ENCODE measurements at regions not wholly inside any gene's neighbourhood (a gene's known extent, or its start where the extent isn't known, plus 50 kb on each side); places are given as distances from the start of the nearest gene placed in this dataset.

GRCh38 chr2:133666621-133667020 lies 98.4 kb upstream of the NCKAP5 start:
- Histone ChIP-seq H3K4me1 (replicated peaks in 1 of 2; ENCODE audit: control insufficient read depth in 2 of 2, insufficient read depth in 2 of 2, low read length in 2 of 2) (no peaks in the 10 kb centered on the region), H3K27ac (ENCODE audit: extremely low read depth, low read depth, low read length) (no peak overlapping the region), H3K79me2 (ENCODE audit: control insufficient read depth, insufficient read depth, low read length) (no peaks in the 10 kb centered on the region), H3K9me1 (ENCODE audit: control insufficient read depth, insufficient read depth, low read length) (no peaks in the 10 kb centered on the region), H3K4me2 (ENCODE audit: insufficient read depth, low read length) (no peak overlapping the region), H2AFZ (ENCODE audit: low read depth, low read length) (no peak overlapping the region), H4K20me1 (replicated peaks; ENCODE audit: control insufficient read depth, insufficient read depth, low read length) (no peaks in the 10 kb centered on the region), H3K9me3 (replicated peaks; ENCODE audit: control insufficient read depth, insufficient read depth, low read depth, low read length) (no peaks in the 10 kb centered on the region), H3K36me3 (ENCODE audit: control insufficient read depth, insufficient read depth, low read length) (no peaks in the 10 kb centered on the region), H3K9ac (ENCODE audit: insufficient read depth in 1 of 2, low read depth in 2 of 2, low read length in 2 of 2) (no peak overlapping the region), H3K27me3 (ENCODE audit: control insufficient read depth in 2 of 2, insufficient read depth in 2 of 2, low read length in 2 of 2) (no peaks in the 10 kb centered on the region), H3K4me3 (no peak overlapping the region)
- ATAC-seq: no peak
- FAIRE-seq: no peak
- BruUV-seq (replicated peaks): no TSS peak
- 0% methylated on average over 1 of the region's 1 CpG for WGBS (ENCODE audit: insufficient coverage, low coverage, missing lambda C conversion rate)
- POLR2A ChIA-PET: no interaction called here
- CTCF ChIA-PET (ENCODE audit: low intra/inter-chr PET ratio): no interaction called here
- DNase-seq (ENCODE audit: extremely low read depth in 1 of 4, low spot score in 3 of 4): no peak
- intact Hi-C loops (cut with micrococcal nuclease) (no loop called here), in situ Hi-C loops (cut with MboI) (no loop called here)
- TF ChIP-seq, protein P1, sequence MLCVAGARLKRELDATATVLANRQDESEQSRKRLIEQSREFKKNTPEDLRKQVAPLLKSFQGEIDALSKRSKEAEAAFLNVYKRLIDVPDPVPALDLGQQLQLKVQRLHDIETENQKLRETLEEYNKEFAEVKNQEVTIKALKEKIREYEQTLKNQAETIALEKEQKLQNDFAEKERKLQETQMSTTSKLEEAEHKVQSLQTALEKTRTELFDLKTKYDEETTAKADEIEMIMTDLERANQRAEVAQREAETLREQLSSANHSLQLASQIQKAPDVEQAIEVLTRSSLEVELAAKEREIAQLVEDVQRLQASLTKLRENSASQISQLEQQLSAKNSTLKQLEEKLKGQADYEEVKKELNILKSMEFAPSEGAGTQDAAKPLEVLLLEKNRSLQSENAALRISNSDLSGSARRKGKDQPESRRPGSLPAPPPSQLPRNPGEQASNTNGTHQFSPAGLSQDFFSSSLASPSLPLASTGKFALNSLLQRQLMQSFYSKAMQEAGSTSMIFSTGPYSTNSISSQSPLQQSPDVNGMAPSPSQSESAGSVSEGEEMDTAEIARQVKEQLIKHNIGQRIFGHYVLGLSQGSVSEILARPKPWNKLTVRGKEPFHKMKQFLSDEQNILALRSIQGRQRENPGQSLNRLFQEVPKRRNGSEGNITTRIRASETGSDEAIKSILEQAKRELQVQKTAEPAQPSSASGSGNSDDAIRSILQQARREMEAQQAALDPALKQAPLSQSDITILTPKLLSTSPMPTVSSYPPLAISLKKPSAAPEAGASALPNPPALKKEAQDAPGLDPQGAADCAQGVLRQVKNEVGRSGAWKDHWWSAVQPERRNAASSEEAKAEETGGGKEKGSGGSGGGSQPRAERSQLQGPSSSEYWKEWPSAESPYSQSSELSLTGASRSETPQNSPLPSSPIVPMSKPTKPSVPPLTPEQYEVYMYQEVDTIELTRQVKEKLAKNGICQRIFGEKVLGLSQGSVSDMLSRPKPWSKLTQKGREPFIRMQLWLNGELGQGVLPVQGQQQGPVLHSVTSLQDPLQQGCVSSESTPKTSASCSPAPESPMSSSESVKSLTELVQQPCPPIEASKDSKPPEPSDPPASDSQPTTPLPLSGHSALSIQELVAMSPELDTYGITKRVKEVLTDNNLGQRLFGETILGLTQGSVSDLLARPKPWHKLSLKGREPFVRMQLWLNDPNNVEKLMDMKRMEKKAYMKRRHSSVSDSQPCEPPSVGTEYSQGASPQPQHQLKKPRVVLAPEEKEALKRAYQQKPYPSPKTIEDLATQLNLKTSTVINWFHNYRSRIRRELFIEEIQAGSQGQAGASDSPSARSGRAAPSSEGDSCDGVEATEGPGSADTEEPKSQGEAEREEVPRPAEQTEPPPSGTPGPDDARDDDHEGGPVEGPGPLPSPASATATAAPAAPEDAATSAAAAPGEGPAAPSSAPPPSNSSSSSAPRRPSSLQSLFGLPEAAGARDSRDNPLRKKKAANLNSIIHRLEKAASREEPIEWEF (CRISPR knock-in tag; IDR thresholded peaks at IDR 0.05): no peak
- TF ChIP-seq THRA (IDR thresholded peaks at IDR 0.05) (no peak), BCL6 (CRISPR knock-in tag; IDR thresholded peaks at IDR 0.05) (no peak), TFAM (CRISPR knock-in tag; conservative IDR thresholded peaks at IDR 0.05) (no peak), TBP (optimal IDR thresholded peaks at IDR 0.05; ENCODE audit: low read depth, low read length) (no peak), ZC3H4 (CRISPR knock-in tag; IDR thresholded peaks at IDR 0.05; ENCODE audit: borderline replicate concordance) (no peak), SRSF9 (IDR thresholded peaks at IDR 0.05; ENCODE audit: borderline replicate concordance, low read depth, low read length) (no peak), KDM2B (CRISPR knock-in tag; IDR thresholded peaks at IDR 0.05) (no peak), RUNX1 (IDR thresholded peaks at IDR 0.05; ENCODE audit: low read depth) (no peak), ZBTB5 (IDR thresholded peaks at IDR 0.05) (no peak)
- TF ChIP-seq, protein P2, sequence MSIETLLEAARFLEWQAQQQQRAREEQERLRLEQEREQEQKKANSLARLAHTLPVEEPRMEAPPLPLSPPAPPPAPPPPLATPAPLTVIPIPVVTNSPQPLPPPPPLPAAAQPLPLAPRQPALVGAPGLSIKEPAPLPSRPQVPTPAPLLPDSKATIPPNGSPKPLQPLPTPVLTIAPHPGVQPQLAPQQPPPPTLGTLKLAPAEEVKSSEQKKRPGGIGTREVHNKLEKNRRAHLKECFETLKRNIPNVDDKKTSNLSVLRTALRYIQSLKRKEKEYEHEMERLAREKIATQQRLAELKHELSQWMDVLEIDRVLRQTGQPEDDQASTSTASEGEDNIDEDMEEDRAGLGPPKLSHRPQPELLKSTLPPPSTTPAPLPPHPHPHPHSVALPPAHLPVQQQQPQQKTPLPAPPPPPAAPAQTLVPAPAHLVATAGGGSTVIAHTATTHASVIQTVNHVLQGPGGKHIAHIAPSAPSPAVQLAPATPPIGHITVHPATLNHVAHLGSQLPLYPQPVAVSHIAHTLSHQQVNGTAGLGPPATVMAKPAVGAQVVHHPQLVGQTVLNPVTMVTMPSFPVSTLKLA (conservative IDR thresholded peaks at IDR 0.05): no peak
